Activated T-cell treated with anti-CD3 and anti-CD28 coated beads for 48 hours (primary cell): ENCODE measurements at regions not wholly inside any gene's neighbourhood (a gene's known extent, or its start where the extent isn't known, plus 50 kb on each side); places are given as distances from the start of the nearest gene placed in this dataset.
"Not testable (repeated sequence)": the region's sequence is repeated elsewhere in the genome, so short reads cannot be mapped to it uniquely, and the experiment has no call there.

Source experiments
- DNase-seq: peaks from one replicate; pipeline ENCODE4 v3.0.0-alpha.2; 2020; ENCODE audit warnings: low read depth

DNA sequence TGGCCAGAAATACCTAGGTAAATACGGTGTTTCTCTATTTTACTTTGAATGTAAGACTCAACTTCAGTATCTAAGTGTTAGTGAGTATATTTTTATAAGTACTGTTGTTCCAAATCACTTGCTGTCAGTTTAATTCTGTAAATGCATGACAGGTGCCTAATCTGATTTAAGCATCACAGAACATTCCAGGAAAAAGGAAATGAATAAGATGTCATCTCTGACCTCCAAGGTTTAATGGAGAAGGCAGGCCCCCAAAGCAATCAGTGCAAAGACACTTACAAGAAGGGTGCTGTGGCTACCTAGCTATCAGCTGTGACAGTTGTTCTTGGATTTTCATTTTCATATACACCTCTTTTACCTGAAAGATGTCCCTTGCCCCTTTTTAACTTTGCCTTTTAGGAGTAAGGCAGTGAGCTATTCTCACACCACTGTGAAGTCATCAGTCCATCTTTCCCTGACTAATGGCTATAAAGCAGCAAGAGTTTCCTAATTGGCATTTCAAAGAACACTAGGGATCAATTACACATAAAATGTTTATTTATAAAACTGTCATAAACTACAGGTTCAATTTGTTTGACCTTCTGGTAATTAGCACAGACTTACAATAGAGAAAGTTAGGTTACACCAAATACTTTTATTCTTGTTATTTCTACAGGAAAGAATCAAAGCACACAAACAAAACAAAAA is 427.6 kb downstream of the SPRY2 start:
- no peak for DNase-seq

DNA sequence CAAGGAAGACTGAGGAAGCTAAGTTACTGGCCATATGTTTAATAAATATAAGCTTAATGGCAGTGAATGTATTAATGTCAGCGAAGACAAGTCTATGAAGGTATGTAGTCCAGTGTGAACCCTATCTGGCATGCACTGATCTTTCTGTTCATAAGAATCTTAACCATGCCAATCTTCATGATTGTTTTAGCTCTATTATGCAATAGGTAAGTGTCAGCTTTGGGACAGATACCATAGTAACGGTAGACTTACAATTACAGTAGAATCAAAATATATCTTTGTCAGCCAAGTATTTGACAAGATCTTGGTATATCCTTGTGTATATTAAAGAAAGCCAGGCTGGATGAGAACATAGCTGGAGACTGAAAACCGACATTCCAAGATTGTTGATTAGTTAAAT is 428.5 kb downstream of the SPRY2 start:
- DNase-seq, result no peak

DNA sequence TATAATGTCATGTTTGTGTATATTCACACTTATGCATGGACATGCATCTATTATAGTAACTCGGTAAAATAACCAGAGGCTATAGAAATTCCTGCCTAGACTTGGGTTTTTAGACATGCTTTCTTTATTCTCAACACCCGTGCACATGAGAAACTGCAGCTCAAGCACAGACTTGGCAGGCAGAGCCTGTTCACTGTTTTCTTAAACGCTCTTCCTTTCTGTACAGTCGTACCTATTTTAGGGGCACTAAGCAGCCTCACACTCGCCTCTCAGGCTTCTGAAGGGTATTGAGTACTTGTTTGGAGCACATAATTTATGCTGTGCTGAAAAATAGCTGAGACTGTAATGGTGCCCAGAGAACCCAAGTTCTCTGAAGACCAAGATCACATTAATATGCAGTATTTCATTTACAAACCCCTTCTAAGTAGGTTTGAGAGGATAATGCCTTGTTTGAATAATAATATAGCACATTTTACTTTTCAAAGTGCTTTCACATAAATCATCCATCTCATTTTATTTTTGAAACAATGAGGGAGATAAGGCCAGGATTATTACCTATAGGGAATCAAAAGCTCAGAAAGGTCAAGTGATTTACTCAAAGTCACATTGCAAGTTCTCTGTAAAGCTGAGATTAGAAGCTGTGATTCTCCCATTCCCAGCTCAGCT is 429.9 kb downstream of the SPRY2 start:
- DNase-seq, result no peak

DNA sequence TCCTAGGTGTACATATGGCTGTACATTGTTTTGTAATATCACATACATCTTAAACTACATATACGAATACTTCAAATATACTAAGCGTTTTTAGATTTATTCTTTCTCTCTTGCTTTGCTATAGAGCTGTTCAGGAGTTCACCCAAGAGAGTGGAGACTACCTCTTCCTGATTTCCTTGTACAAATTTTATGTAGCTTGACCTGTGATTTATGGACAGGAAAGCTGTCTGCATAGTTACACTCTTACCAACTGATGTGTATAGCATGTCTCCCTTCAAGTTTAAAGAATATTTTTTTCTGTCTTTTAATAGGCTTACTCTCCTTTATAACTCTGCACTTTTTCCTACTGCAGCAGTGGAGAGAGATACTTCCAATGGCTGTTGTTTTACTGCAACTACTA is 428.7 kb downstream of the NDFIP2 start:
- DNase-seq, result no peak

DNA sequence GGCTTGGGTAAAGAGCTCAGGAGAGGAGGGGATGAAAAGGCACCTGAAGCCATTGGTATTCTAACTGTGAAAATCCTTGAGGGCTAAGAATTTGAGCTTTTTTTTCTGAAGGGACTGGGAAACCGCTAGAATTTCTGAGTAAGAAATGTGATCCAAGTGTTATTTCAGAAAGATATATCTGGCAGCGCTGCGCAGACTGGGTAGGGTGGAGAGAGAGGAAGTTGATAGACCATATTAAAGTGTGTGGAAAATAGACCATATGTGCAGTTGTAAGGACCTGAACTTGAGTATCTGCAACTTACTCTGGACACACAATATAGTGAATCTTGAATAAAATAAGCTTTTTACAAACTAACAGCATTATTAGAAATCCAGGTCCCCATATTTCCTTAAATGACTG is 427.4 kb downstream of the NDFIP2 start:
- no peak for DNase-seq

DNA sequence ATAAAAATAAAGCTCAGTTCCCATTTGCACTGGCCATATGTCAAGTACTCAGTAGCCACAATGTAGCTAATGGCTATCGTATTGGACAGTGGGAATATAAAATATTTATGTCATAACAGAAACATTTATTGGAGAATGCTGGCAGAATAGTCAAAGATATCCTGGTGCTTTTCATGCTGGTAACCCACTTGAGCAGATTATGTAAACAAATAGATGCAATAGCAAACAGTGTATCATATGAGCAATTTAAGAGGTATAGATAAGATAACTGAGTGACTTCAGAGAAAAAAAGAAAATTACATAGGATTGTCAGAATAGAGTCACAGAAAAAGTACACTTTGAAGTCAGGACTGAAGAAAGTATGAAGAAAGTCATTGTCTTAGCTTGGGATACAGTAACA is 426.6 kb downstream of the NDFIP2 start:
- DNase-seq, result no peak

DNA sequence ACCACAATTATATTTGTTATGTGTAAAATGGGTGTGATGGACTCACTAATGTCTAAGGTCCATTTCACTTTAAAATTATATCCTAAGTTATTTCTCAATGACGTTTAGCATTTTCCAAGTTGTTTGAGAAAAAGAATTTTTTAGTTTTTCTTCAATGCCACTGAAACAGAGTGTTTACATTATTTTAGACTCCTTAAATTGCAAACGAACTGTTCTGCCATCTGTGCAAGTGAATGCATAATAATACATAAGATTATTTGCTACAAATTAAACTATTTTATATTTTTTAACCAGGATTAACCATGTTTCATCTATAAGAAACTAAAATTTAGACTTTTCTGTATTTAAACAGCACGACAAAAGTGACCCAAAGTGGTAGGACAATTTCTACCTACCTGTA is 425.4 kb downstream of the NDFIP2 start:
- no peak for DNase-seq

DNA sequence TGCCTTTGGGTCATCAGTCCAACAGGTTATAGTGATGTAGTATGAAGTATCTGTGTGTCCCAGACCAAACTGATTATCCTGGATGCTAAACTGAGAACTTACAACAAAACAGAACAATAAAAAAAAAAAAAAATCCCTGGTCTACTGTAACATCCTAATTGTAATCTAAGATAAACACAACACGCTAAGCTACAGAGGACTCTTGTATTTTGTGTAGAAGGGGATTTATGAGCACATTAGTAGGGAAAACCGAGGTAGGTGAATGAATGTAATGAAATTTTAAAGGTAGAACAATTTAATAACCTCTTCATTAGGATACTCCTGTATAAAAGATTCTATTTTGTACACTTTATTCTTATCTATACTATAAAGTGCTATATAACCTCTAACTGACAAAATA is 424.1 kb downstream of the NDFIP2 start:
- DNase-seq, result no peak

DNA sequence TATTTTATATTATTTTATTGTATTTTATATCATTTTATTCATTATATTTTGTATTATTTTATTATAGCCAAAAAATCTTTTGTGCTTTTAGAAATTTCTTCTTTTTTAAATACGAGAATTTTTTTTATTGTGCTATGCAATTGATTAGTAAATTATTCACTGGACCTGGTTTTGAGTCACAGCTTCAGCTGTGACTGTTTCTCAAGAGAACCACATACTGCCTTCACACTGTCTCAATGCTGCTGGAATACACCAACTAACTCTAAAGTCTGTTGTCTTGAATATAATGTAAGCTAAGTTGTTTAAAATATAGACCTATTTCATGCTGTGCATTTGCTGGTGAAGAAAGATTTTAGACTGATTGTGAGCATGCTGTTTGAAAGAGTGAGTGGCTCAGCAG is 423.6 kb downstream of the NDFIP2 start:
- no peak for DNase-seq

DNA sequence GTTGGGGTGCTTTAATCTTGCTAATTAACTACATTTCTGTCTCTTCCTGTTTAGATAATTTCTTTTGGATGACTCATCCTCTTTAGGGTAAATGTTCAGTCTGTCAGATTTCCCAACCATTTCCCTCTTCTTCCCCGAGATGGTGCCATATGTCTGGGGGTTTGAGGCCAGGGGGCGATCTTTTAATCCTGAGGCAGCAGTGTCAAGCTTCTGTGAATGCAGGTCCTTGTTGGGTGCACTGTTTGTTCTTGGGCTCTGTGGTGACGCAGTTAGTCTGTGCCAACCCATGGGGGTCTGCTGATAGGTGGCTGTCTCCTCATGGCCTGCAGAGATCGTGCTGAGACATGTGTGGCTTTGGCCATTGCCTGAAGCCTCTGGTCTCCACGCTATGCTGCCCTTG is 420.4 kb downstream of the NDFIP2 start:
- DNase-seq, result no peak

DNA sequence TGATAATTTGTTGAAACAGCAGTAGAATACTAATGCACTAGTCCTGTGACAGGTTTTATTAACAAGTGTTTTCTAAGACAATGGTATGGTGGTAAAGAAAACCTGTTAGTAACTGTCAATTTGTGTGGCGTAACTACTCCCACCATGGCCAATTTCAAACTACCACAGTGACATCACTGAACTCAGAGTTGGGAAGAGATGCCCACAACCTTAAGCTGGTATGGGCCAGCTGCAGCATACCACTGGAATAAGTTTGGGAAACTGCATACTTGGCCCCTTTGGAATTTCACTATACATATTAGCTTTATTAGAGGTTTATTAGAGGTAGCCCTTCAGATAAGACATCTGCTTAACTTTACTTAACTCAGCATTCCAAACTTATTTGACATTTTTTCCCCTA is 419.4 kb downstream of the NDFIP2 start:
- no peak for DNase-seq

DNA sequence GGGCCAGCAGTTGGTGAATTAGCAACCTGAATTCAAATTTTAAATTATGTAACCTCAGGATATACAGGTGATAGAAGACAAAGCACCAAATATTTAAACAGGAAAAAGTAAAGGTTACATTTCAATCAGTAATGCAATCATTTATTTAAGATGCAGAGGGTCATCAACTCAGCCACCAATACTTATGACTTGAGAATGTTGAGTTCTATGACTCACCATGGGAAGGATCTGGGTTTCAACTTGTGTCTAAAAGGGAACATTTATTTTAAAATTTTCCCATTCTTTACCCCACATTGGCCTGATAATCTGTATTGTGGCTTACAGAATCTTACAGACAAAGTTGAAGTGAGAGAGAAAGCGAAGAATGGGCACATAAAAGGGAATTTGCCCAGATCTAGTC is 418.0 kb downstream of the NDFIP2 start:
- no peak for DNase-seq

DNA sequence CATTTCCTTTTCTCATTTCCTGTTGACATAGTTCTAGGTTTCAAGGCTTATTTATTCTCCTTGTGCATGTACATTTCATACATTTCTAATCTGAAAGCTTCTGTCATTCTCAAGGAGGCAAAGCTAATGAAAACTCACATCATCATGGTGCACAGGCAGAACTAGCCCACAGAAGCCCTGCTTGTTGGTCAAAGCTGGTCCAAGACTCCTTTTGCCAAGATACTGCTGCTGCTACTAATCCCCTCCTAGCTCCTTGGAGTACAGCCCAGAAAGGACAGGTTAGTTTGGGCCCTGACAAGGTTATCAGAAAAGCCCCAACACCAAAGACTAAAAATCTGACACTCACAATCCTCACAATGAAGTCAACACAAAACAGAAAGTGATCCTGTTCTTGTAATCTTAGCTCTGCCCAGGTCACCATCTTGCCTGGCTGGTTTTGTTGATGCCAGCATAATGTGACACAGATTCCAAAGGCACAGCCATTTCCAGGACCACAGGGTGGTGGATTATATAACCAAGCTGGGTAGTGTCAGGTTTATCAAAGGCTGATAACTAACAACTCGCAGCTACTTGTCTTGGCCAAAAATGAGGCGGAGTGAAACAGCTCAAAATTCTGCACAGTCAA is 417.4 kb downstream of the NDFIP2 start:
- DNase-seq, result no peak

DNA sequence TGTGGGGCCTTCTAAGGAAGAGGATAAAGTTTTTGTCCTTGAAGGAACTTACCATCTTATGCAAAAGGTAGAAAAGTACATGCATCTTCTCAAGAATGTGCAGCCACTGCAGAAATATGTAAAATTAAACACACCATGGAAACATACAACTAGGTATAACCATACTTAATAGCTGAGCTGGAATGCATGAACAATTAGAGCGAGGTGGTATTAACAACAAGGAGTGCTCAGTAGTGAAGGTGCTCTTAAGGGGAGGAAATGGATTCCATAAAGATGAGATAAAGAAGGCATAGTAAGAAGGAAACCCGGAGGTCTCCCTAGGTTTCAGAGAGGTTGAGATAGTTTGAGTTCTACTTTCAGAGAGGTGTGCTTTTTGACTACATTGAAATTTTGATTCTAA is 415.9 kb downstream of the NDFIP2 start:
- DNase-seq, result no peak

DNA sequence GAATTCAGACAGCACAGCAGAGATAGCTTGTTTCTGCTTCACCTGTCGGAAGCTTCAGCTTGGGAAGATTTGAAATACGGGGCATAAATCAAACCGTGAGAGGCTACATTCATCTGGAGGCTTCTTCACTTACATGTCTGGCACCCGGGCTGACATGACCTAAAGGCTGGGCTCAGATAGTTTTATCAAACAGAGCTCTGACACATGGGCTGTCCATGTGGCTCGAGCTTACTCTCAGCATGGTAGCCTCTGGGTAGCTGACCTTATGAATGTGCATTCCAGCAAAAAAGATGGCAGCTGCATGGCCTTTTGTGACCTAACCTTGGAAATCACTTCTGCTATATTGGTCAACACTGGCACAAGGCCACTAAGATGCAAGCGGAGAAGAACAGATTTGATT is 414.5 kb downstream of the NDFIP2 start:
- DNase-seq, result no peak

DNA sequence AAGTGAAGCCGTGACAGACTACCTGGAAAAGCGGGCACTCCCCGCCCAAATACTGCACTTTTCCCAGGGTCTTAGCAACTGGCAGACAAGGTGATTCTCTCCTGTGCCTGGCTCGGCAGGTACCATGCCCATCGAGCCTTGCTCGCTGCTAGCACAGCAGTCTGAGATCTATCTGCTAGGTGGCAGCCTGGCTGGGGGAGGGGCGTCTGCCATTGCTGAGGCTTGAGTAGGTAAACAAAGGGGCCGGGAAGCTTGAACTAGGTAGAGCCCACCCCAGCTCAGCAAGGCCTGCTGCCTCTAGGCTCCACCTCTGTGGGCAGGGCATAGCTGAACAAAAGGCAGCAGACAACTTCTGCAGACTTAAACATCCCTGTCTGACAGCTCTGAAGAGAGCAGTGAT is 406.3 kb downstream of the NDFIP2 start:
- DNase-seq, result not testable (repeated sequence)

DNA sequence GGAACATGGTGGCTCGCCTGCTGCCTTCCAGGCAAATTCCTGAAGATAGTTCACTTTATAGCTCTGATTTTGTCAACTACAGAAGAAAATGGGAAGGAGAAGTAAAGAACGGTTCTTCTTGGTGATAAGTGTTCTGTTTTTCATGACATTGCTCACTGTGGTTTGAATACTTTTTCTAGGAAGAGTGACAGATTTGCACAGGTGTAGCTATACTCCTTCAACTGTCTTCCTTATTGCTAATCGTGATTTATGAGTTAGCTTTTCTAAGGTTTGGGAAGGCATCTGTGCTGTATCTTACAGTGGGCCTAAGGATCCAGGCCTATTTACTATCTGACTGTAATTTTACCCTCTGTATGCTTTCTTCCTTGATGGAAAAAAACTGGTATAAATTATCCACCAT is 405.6 kb downstream of the NDFIP2 start:
- DNase-seq, result no peak

DNA sequence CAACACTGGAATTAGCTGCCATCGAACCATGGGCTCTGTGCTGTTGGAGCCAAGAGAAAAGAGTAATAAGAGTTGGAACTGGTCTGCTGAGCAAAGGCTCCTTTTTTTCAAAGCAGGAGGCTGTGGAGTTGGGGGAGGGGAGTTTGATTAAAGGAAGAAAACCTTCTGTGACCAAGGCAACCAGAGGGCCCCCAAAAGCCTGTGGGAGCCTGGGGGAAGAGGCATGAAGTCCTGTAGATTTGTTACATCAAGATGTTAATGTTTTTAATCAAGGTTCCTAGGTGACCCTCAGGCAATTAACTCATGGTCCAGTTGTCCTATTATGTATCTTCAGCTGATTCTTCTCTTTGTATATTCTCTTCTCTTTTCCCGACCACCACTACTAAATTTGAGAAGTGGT is 403.9 kb downstream of the NDFIP2 start:
- DNase-seq, result no peak

DNA sequence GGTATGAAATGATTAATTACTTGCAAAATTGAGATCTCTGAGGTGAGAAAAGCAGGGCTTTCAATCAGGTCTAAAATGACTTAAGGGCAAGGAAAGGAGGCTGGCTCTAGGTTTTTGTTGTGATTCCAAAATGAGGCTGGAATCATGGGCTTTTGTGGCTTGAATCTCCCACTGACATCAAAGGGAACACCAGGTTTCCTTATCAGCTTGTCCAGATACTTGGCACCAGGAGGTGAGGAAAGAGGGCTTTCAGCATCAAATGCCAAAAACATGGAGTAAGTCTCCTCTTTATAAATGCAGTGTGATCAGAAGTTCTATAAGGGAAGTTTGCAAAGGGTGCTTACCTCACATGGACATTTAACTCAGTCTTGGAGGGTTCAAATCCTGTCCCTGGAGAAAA is 402.3 kb downstream of the NDFIP2 start:
- DNase-seq, result no peak

DNA sequence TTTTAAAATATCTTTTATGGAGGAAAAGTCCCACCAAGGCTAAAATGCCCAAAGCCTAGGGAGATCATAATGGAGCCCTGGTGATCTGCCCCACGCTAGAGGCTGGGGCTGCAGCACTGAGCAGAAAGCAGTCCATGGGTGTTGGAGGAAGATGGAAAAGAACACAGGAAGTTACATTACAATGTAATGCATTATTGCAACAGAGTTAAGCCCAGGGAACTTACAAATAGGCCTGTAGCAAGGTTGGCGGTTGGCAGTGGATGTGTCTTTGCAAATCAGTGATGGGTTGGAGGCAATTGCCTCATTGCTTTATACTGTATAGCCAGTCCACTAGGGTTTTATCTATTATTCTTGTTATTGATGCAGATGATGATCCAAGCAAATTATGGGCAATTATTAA is 399.9 kb downstream of the NDFIP2 start:
- DNase-seq, result no peak

DNA sequence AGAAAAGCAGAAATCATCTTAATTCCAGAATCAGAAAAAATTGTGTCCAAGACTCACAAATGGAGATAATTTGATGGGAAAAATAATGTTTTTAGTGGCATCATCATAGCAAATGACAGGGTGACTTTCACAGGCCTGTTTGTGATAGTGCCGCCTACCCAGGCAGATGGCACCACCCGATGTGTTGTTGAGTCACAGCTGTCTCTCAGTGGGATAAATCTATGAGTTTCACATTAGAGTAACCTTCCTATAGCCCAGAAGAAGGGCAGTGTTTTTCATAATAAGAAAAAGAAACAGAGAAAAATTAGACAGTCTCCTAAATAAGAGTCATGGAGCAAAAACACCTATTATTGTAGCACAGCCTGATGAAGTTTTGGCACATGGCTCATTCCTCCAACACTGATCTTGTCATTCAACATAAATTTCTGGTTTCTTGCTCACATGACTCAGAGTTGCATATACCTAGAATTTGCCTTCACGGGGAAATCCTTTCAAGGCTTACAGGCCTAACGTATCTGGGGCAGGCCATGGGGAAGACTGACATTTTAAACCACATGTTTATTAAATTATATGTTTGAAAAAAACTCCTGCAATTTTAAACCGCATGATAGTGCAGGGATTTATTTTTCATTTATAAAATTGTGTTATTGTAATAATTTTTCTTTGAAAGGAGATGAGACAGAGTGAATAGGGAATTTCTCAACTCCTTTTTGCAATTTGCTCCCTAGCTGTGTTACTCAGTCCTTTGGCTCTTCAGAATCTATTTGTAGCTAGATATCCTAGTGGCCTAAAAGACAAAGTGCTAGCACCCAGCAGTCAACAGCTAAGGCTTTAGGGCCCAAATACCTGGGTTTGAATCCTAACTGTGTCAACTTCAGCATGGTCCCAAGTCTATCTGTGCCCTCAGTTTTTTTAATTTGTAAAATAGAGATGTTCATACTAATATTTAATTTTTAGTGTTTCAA is 393.7 kb downstream of the NDFIP2 start:
- no peak for DNase-seq

DNA sequence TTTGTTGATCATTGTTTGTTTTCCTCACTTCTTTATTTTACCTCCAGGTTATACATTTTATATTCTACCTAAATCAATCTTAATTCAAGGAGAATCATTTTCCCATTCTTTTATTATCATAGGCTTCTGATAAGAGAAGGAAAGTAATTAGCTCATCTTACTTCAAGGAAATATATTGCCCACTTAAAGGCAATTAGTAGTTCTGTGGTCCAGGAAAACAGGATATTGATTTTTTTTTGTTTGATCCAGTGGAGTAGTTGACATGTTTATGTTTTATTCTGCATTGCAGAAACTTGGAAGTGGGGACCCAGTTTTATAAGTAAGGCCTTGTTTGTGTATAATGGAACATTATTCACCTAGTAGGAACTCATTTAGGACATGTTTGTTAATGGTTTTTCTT is 390.6 kb downstream of the NDFIP2 start:
- DNase-seq, result no peak

DNA sequence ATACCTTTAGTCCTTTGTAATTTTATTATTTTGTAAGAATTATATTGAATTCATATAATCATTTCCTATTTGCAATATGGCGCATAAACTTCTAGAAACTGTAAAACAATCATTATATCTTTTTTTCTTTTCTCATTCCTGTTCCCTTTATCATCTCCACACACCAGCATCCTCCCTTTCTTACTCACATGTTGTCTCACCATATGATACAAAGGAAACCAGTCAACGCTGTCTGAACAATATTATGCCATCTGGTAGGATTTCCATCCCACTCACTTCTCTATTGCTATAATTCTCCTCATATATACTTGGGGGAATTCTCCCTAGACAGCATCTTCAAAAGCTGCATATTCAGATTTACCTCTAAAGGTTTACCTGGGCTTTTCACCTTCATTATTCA is 389.8 kb downstream of the NDFIP2 start:
- no peak for DNase-seq
